ENCODE measurements at regions not wholly inside any gene's neighbourhood (a gene's known extent, or its start where the extent isn't known, plus 50 kb on each side); places are given as distances from the start of the nearest gene placed in this dataset.

DNA sequence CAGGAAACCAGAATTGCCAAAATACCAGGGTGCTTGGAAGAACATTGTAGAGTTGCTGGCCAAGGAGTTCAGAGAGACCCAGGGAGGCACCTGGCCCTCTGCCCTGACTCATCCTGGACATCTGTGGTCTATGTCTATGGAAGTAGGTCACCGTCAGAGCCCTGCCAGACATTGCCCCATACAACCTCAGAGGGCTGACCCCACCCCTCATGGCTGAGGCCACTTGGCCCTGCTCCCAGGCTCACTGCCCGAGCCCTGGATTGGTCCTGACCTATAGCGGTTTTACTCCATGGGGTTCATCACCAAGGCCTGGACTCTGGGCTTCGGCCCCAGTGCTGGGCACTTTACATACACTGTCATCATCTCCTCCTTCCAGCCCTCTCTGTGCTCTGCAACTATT lies 233.1 kb downstream of the PTPRU start (continued):
- TF ChIP-seq ARID5B (CRISPR knock-in tag; IDR thresholded peaks at IDR 0.05) (0 out of 2 replicates have a peak, but pooled peaks have one; percentile 11), ZNF343 (CRISPR knock-in tag; IDR thresholded peaks at IDR 0.05) (no peak), GABPA (IDR thresholded peaks at IDR 0.05; ENCODE audit: low read depth, low read length) (no peak), GABPA (CRISPR knock-in tag; IDR thresholded peaks at IDR 0.05; ENCODE audit: low read depth) (no peak), ZNF543 (CRISPR knock-in tag; IDR thresholded peaks at IDR 0.05) (0 out of 2 replicates have a peak, but pooled peaks have one; percentile 44), ZNF768 (CRISPR knock-in tag; IDR thresholded peaks at IDR 0.05) (peak; percentile 30; the same call in 1 of the 2 replicates), SAFB2 (CRISPR knock-in tag; IDR thresholded peaks at IDR 0.05; ENCODE audit: borderline replicate concordance, low read depth) (no peak), ZEB1 (IDR thresholded peaks at IDR 0.05; ENCODE audit: insufficient replicate concordance, low read depth) (no peak), ZNF790 (CRISPR knock-in tag; IDR thresholded peaks at IDR 0.05; ENCODE audit: borderline replicate concordance) (no peak), RXRA (CRISPR knock-in tag; IDR thresholded peaks at IDR 0.05) (peak; percentile 40; the same call in 1 of the 2 replicates), NFE2L2 (IDR thresholded peaks at IDR 0.05; ENCODE audit: low read length) (no peak), ZFY (CRISPR knock-in tag; IDR thresholded peaks at IDR 0.05) (no peak), HNRNPK (IDR thresholded peaks at IDR 0.05; ENCODE audit: low read depth, low read length, poor library complexity, severe bottlenecking) (no peak), ATF7 (IDR thresholded peaks at IDR 0.05) (no peak), ATF7 (CRISPR knock-in tag; IDR thresholded peaks at IDR 0.05) (no peak), ZFP82 (CRISPR knock-in tag; IDR thresholded peaks at IDR 0.05; ENCODE audit: borderline replicate concordance) (no peak), ZIK1 (CRISPR knock-in tag; IDR thresholded peaks at IDR 0.05; ENCODE audit: borderline replicate concordance, low read depth) (no peak), MAF1 (CRISPR knock-in tag; IDR thresholded peaks at IDR 0.05; ENCODE audit: borderline replicate concordance) (no peak), PRMT3 (CRISPR knock-in tag; IDR thresholded peaks at IDR 0.05; ENCODE audit: borderline replicate concordance, low read depth) (no peak), ZBTB1 (CRISPR knock-in tag; IDR thresholded peaks at IDR 0.05; ENCODE audit: borderline replicate concordance) (no peak)
- TF ChIP-seq, protein P1, sequence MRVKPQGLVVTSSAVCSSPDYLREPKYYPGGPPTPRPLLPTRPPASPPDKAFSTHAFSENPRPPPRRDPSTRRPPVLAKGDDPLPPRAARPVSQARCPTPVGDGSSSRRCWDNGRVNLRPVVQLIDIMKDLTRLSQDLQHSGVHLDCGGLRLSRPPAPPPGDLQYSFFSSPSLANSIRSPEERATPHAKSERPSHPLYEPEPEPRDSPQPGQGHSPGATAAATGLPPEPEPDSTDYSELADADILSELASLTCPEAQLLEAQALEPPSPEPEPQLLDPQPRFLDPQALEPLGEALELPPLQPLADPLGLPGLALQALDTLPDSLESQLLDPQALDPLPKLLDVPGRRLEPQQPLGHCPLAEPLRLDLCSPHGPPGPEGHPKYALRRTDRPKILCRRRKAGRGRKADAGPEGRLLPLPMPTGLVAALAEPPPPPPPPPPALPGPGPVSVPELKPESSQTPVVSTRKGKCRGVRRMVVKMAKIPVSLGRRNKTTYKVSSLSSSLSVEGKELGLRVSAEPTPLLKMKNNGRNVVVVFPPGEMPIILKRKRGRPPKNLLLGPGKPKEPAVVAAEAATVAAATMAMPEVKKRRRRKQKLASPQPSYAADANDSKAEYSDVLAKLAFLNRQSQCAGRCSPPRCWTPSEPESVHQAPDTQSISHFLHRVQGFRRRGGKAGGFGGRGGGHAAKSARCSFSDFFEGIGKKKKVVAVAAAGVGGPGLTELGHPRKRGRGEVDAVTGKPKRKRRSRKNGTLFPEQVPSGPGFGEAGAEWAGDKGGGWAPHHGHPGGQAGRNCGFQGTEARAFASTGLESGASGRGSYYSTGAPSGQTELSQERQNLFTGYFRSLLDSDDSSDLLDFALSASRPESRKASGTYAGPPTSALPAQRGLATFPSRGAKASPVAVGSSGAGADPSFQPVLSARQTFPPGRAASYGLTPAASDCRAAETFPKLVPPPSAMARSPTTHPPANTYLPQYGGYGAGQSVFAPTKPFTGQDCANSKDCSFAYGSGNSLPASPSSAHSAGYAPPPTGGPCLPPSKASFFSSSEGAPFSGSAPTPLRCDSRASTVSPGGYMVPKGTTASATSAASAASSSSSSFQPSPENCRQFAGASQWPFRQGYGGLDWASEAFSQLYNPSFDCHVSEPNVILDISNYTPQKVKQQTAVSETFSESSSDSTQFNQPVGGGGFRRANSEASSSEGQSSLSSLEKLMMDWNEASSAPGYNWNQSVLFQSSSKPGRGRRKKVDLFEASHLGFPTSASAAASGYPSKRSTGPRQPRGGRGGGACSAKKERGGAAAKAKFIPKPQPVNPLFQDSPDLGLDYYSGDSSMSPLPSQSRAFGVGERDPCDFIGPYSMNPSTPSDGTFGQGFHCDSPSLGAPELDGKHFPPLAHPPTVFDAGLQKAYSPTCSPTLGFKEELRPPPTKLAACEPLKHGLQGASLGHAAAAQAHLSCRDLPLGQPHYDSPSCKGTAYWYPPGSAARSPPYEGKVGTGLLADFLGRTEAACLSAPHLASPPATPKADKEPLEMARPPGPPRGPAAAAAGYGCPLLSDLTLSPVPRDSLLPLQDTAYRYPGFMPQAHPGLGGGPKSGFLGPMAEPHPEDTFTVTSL (CRISPR knock-in tag; IDR thresholded peaks at IDR 0.05; ENCODE audit: borderline replicate concordance): no peak
- TF ChIP-seq, protein P2, sequence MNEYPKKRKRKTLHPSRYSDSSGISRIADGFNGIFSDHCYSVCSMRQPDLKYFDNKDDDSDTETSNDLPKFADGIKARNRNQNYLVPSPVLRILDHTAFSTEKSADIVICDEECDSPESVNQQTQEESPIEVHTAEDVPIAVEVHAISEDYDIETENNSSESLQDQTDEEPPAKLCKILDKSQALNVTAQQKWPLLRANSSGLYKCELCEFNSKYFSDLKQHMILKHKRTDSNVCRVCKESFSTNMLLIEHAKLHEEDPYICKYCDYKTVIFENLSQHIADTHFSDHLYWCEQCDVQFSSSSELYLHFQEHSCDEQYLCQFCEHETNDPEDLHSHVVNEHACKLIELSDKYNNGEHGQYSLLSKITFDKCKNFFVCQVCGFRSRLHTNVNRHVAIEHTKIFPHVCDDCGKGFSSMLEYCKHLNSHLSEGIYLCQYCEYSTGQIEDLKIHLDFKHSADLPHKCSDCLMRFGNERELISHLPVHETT (CRISPR knock-in tag; conservative IDR thresholded peaks at IDR 0.05): no peak
